K562 (cell line): ENCODE measurements at regions not wholly inside any gene's neighbourhood (a gene's known extent, or its start where the extent isn't known, plus 50 kb on each side); places are given as distances from the start of the nearest gene placed in this dataset.

ENCODE experiments used
- ATAC-seq: fragments of 200-7000 bp; cut with Tn5 transposase; 3 replicates; pipeline ENCODE4 v1.9.1; 2020; ENCODE audit warnings: moderate library complexity
- BruUV-seq: library from RNA; stranded (reverse); fragments of 400-500 nt; replicated peaks from 2 replicates; lab custom pipeline; 2021; lab: Mats Ljungman, UMichigan
- CTCF ChIA-PET: fragments of 300-600 bp; formaldehyde crosslinking; extraction: SDS; loops from one replicate; lab custom pipeline; 2021; ENCODE audit warnings: low intra/inter-chr PET ratio; lab: Yijun Ruan, JAX
- POLR2A ChIA-PET: fragments of 300-600, 350-650 bp; sonication (Branson Sonifier 250); formaldehyde crosslinking; extraction: SDS; loops from one replicate; lab custom pipeline; 2021; ENCODE audit warnings: antibody characterized with exemption, inconsistent platforms; lab: Yijun Ruan, JAX
- DNase-seq, 4 experiments: peaks; one replicate each; pipeline versions ENCODE4 v3.0.0 to v3.0.0-alpha.2; 2011 to 2018; ENCODE audit warnings: low spot score in 3 of 4, mixed read lengths in 3 of 4; ENCODE audit errors: extremely low read depth in 1 of 4
- FAIRE-seq: peaks from 2 replicates; lab custom pipeline; 2011; peaks lifted over from hg19 to GRCh38; lab: Jason Lieb, UNC
- H2AFZ ChIP-seq: 2 replicates; pipeline ENCODE4 v1.6.0; 2011; ENCODE audit warnings: low read depth, low read length, control low read depth, inconsistent platforms
- H3K27ac ChIP-seq: fragments of 200-600 bp; 3 replicates; pipeline ENCODE4 v1.8.0; 2011; ENCODE audit warnings: low read depth, mild to moderate bottlenecking, control low read depth, inconsistent platforms, low read length, moderate library complexity, mixed read lengths; ENCODE audit errors: extremely low read depth
- H3K27me3 ChIP-seq, 2 experiments: fragments of 300-600 bp in 1 of 2; 2 replicates in 1 of 2; 3 replicates in 1 of 2; pipeline versions ENCODE4 v1.6.0 to v1.8.0; 2011; ENCODE audit warnings: inconsistent platforms in 2 of 2, low read length in 2 of 2, mild to moderate bottlenecking in 1 of 2, mixed read lengths in 1 of 2, moderate library complexity in 1 of 2; ENCODE audit not compliant: control insufficient read depth in 2 of 2, insufficient read depth in 2 of 2
- H3K36me3 ChIP-seq: fragments of 300-600 bp; 3 replicates; pipeline ENCODE4 v1.8.0; 2011; ENCODE audit warnings: mild to moderate bottlenecking, low read length, inconsistent platforms; ENCODE audit not compliant: control insufficient read depth, insufficient read depth
- H3K4me1 ChIP-seq, 2 experiments: fragments of 200-600 bp in 1 of 2; replicated peaks in 1 of 2; 2 replicates in 1 of 2; 3 replicates in 1 of 2; pipeline versions ENCODE4 v1.5.1 to v1.8.0; 2011; ENCODE audit warnings: inconsistent platforms in 2 of 2, low read length in 2 of 2, mild to moderate bottlenecking in 1 of 2, mixed read lengths in 1 of 2, moderate library complexity in 1 of 2; ENCODE audit not compliant: control insufficient read depth in 2 of 2, insufficient read depth in 2 of 2
- H3K4me2 ChIP-seq: 2 replicates; pipeline ENCODE4 v1.6.1; 2011; ENCODE audit warnings: low read length, control low read depth, inconsistent platforms, mixed read lengths; ENCODE audit not compliant: insufficient read depth
- H3K4me3 ChIP-seq: fragments of 200-600 bp; sonication (generic), shearing (Covaris generic); 2 replicates; pipeline ENCODE4 v1.5.1; 2016; ENCODE audit warnings: control low read depth, inconsistent platforms
- H3K79me2 ChIP-seq: fragments of 200-600 bp; 3 replicates; pipeline ENCODE4 v1.8.0; 2011; ENCODE audit warnings: low read length, inconsistent platforms; ENCODE audit not compliant: control insufficient read depth, insufficient read depth
- H3K9ac ChIP-seq, 2 experiments: 2 replicates each; pipeline versions ENCODE4 v1.6.0 to v1.6.1; 2011; ENCODE audit warnings: low read depth in 2 of 2, low read length in 2 of 2, control low read depth in 1 of 2, inconsistent platforms in 1 of 2, mild to moderate bottlenecking in 1 of 2, mixed read lengths in 1 of 2; ENCODE audit not compliant: insufficient read depth in 1 of 2
- H3K9me1 ChIP-seq: one replicate; pipeline ENCODE4 v1.6.0; 2011; ENCODE audit warnings: inconsistent platforms, mild to moderate bottlenecking, low read length, moderate library complexity; ENCODE audit not compliant: control insufficient read depth, insufficient read depth
- H3K9me3 ChIP-seq: replicated peaks from 2 replicates; pipeline ENCODE4 v1.5.1; 2011; ENCODE audit warnings: low read depth, low read length, inconsistent platforms; ENCODE audit not compliant: control insufficient read depth, insufficient read depth
- H4K20me1 ChIP-seq: replicated peaks from 2 replicates; pipeline ENCODE4 v1.6.1; 2011; ENCODE audit warnings: low read length, inconsistent platforms, mixed read lengths; ENCODE audit not compliant: control insufficient read depth, insufficient read depth
- CBFA2T3 ChIP-seq: fragments of 450-650 bp; IDR thresholded peaks from 2 replicates; pipeline ENCODE4 v1.6.1; 2017
- GABPA ChIP-seq: fragments of 200-800 bp; sonication (Bioruptor generic); conservative IDR thresholded peaks from 2 replicates; pipeline ENCODE4 v1.6.1; 2016; ENCODE audit warnings: low read depth, missing genetic modification characterization, missing compliant biosample characterization
- HMG20A ChIP-seq: fragments of 450-650 bp; formaldehyde crosslinking; conservative IDR thresholded peaks from 2 replicates; pipeline ENCODE4 v1.4.0; 2020; ENCODE audit warnings: mild to moderate bottlenecking, mixed read lengths
- MYC ChIP-seq, 2 experiments: fragments of 250-450 bp in 1 of 2; sonication (Bioruptor Pico) in 1 of 2; IDR thresholded peaks; 2 replicates each; pipeline versions ENCODE4 v1.5.1 to v1.6.1; 2012 to 2021; ENCODE audit warnings: low read depth in 2 of 2, borderline replicate concordance in 1 of 2, improper control_type of control experiment in 1 of 2, low read length in 1 of 2, mild to moderate bottlenecking in 1 of 2, moderate library complexity in 1 of 2
- NCOA6 ChIP-seq: fragments of 450-650 bp; IDR thresholded peaks from 2 replicates; pipeline ENCODE4 v1.6.1; 2017; ENCODE audit warnings: mild to moderate bottlenecking
- NEUROD1 ChIP-seq: fragments of 150-350 bp; IDR thresholded peaks from 2 replicates; pipeline ENCODE4 v1.6.1; 2014; ENCODE audit warnings: borderline replicate concordance, low read length, low read depth; ENCODE audit not compliant: partially characterized antibody
- TEAD4 ChIP-seq, 2 experiments: sonication (generic) in 1 of 2; formaldehyde crosslinking in 1 of 2; IDR thresholded peaks; 2 replicates each; pipeline versions ENCODE4 v1.6.1 to v1.8.0; 2012 to 2022; ENCODE audit warnings: borderline replicate concordance in 1 of 2, inconsistent platforms in 1 of 2, low read length in 1 of 2, mild to moderate bottlenecking in 1 of 2, missing genetic modification reagents in 1 of 2
- ZFX ChIP-seq: sonication (generic); formaldehyde crosslinking; IDR thresholded peaks from 2 replicates; pipeline ENCODE4 v1.8.0; 2022; ENCODE audit warnings: mild to moderate bottlenecking, missing genetic modification reagents, moderate library complexity
- ZNF436 ChIP-seq: fragments of 250-450, 450-650 bp; sonication (Bioruptor Pico); formaldehyde crosslinking; IDR thresholded peaks from 2 replicates; pipeline ENCODE4 v1.7.0; 2020; ENCODE audit warnings: mild to moderate bottlenecking
- WGBS: fragments of 100-300 bp; shearing (Covaris generic); methylation state at CpG from one replicate; pipeline ENCODE4 v1.1.6; 2016; ENCODE audit warnings: low coverage, mixed read lengths; ENCODE audit not compliant: insufficient coverage; ENCODE audit errors: missing lambda C conversion rate; 5-methylcytosine and 5-hydroxymethylcytosine counted together
- in situ Hi-C: fragments of 300-500 bp; cut with MboI; formaldehyde crosslinking; loops from 4 replicates; pipeline ENCODE4 v1.15.0; 2018; ENCODE audit warnings: inconsistent platforms, mixed read lengths
- intact Hi-C: fragments of 100-400 bp; cut with micrococcal nuclease; formaldehyde crosslinking; loops from 2 replicates; pipeline ENCODE4 v1.14.2; 2022
- TF ChIP-seq, protein P1 (sequence below): sonication (generic); formaldehyde crosslinking; IDR thresholded peaks from 2 replicates; pipeline ENCODE4 v1.8.0; 2022; ENCODE audit warnings: missing genetic modification reagents, mild to moderate bottlenecking, moderate library complexity, borderline replicate concordance

DNA sequence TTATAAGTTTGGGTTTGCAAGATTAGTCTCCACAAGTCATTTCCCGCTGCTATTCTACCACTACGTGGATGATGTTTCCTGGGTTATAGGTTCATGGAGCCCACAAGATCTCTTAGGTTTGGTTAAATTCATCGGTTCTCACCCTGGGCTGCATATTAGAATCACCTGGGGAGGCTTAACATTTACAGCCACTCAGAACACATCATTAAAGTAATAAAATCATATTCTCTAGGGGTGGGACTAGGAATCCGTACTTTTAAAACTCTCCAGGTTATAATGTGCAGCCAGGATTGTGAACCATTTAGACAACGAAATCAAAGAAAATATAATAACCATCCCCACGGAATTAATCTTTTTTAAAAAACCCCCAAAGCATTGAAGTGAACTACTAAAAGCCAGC is 167.7 kb downstream of the ACTR3 start:
- DNase-seq (no peak), ATAC-seq (no peak), FAIRE-seq (no peak)
- BruUV-seq: no TSS peak
- no peak for TF ChIP-seq ZNF436 (CRISPR knock-in tag)
- no peak for TF ChIP-seq GABPA (tag)
- no peak for TF ChIP-seq TEAD4 (IDR thresholded peaks at IDR 0.05; ENCODE audit: low read length)
- TF ChIP-seq TEAD4 (CRISPR knock-in tag; IDR thresholded peaks at IDR 0.05; ENCODE audit: borderline replicate concordance): no peak
- TF ChIP-seq ZFX (CRISPR knock-in tag): no peak
- TF ChIP-seq, protein P1, sequence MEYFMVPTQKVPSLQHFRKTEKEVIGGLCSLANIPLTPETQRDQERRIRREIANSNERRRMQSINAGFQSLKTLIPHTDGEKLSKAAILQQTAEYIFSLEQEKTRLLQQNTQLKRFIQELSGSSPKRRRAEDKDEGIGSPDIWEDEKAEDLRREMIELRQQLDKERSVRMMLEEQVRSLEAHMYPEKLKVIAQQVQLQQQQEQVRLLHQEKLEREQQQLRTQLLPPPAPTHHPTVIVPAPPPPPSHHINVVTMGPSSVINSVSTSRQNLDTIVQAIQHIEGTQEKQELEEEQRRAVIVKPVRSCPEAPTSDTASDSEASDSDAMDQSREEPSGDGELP: no peak
- no peak for TF ChIP-seq NCOA6
- no peak for TF ChIP-seq HMG20A (CRISPR knock-in tag)
- no peak for TF ChIP-seq NEUROD1
- TF ChIP-seq CBFA2T3: no peak
- TF ChIP-seq MYC (IDR thresholded peaks at IDR 0.05; ENCODE audit: low read depth, low read length): no peak
- TF ChIP-seq MYC (CRISPR knock-in tag; IDR thresholded peaks at IDR 0.05; ENCODE audit: borderline replicate concordance, low read depth): no peak
- H3K9me1 ChIP-seq: no peaks in the 10 kb centered on the region
- no peaks in the 10 kb centered on the region for H3K79me2 ChIP-seq
- ChIA-PET CTCF (no interaction called here), POLR2A (no interaction called here)
- WGBS: 3% methylated on average over 6 of the region's 6 CpGs
- H2AFZ ChIP-seq: no peak overlapping the region
- no peaks in the 10 kb centered on the region for H3K9me3 ChIP-seq
- intact Hi-C loops (no loop called here), in situ Hi-C loops (no loop called here)
- H3K4me2 ChIP-seq: no peak overlapping the region
- H3K9ac ChIP-seq: no peak overlapping the region
- H4K20me1 ChIP-seq: no peaks in the 10 kb centered on the region
- no peaks in the 10 kb centered on the region for H3K27me3 ChIP-seq
- H3K4me1 ChIP-seq: no peaks in the 10 kb centered on the region
- no peaks in the 10 kb centered on the region for H3K36me3 ChIP-seq
- H3K4me3 ChIP-seq: no peak overlapping the region
- H3K27ac ChIP-seq: no peak overlapping the region
